GM19328 (cell line): ENCODE measurements at regions not wholly inside any gene's neighbourhood (a gene's known extent, or its start where the extent isn't known, plus 50 kb on each side); places are given as distances from the start of the nearest gene placed in this dataset.

Experiments used
- ATAC-seq: cut with Tn5 transposase; IDR thresholded peaks from one replicate; pipeline ENCODE4 v1.9.1; 2021; ENCODE audit warnings: mild to moderate bottlenecking, moderate library complexity; ENCODE audit not compliant: unreplicated experiment

GRCh38 chr7:49244543-49244942 is 320.2 kb downstream of the CDC14C start:
- no peak for ATAC-seq

- no peak for ATAC-seq
Observed at GRCh38 chr7:49245062-49245461, 320.7 kb downstream of the CDC14C start.

GRCh38 chr7:49247759-49248158 is 323.4 kb downstream of the CDC14C start:
- no peak for ATAC-seq

GRCh38 chr7:49255054-49255453 is 330.7 kb downstream of the CDC14C start:
- no peak for ATAC-seq

- no peak for ATAC-seq
Observed at GRCh38 chr7:49260538-49260937, 336.2 kb downstream of the CDC14C start.

GRCh38 chr7:49261928-49262327 is 337.6 kb downstream of the CDC14C start:
- ATAC-seq, result no peak

GRCh38 chr7:49264530-49264929 is 340.2 kb downstream of the CDC14C start:
- ATAC-seq, result no peak

- no peak for ATAC-seq
Observed at GRCh38 chr7:49273897-49274296, 349.6 kb downstream of the CDC14C start.

- ATAC-seq, result no peak
Observed at GRCh38 chr7:49279891-49280290, 355.5 kb downstream of the CDC14C start.

- ATAC-seq, result no peak
Observed at GRCh38 chr7:49287653-49288052, 363.3 kb downstream of the CDC14C start.

- no peak for ATAC-seq
Observed at GRCh38 chr7:49294611-49295010, 370.3 kb downstream of the CDC14C start.

- no peak for ATAC-seq
Observed at GRCh38 chr7:49295146-49295545, 370.8 kb downstream of the CDC14C start.

GRCh38 chr7:49297958-49298357 is 373.6 kb downstream of the CDC14C start:
- no peak for ATAC-seq

GRCh38 chr7:49308787-49309186 is 384.4 kb downstream of the CDC14C start:
- ATAC-seq, result no peak

- no peak for ATAC-seq
Observed at GRCh38 chr7:49320083-49320482, 395.7 kb downstream of the CDC14C start.

- no peak for ATAC-seq
Observed at GRCh38 chr7:49321843-49322242, 397.5 kb downstream of the CDC14C start.

GRCh38 chr7:49322476-49322875 is 398.1 kb downstream of the CDC14C start:
- ATAC-seq, result no peak

- no peak for ATAC-seq
Observed at GRCh38 chr7:49324040-49324439, 399.7 kb downstream of the CDC14C start.

- no peak for ATAC-seq
Observed at GRCh38 chr7:49324707-49325106, 400.4 kb downstream of the CDC14C start.

- ATAC-seq, result no peak
Observed at GRCh38 chr7:49325571-49325970, 401.2 kb downstream of the CDC14C start.

GRCh38 chr7:49327155-49327554 is 402.8 kb downstream of the CDC14C start:
- no peak for ATAC-seq

- ATAC-seq, result peak; percentile 86
Observed at GRCh38 chr7:49333180-49333881, 409.0 kb downstream of the CDC14C start.

GRCh38 chr7:49341849-49342248 is 417.5 kb downstream of the CDC14C start:
- ATAC-seq, result no peak
